Endothelial cell (in vitro differentiated cells): ENCODE measurements at regions not wholly inside any gene's neighbourhood (a gene's known extent, or its start where the extent isn't known, plus 50 kb on each side); places are given as distances from the start of the nearest gene placed in this dataset.

ENCODE experiments used
- DNase-seq: peaks from one replicate; pipeline ENCODE4 v3.0.0; 2021; ENCODE audit warnings: low spot score
- H3K27ac Mint-ChIP-seq: one replicate; pipeline ENCODE4 v1.8.0; 2021; ENCODE audit warnings: mixed read lengths, inconsistent platforms; ENCODE audit not compliant: unreplicated experiment
- H3K27me3 Mint-ChIP-seq: one replicate; pipeline ENCODE4 v1.8.0; 2021; ENCODE audit warnings: mild to moderate bottlenecking, moderate library complexity, mixed read lengths, inconsistent platforms; ENCODE audit not compliant: unreplicated experiment
- H3K36me3 Mint-ChIP-seq: one replicate; pipeline ENCODE4 v1.8.0; 2021; ENCODE audit warnings: mild to moderate bottlenecking, low read depth, mixed read lengths, inconsistent platforms; ENCODE audit not compliant: unreplicated experiment
- H3K4me1 Mint-ChIP-seq: one replicate; pipeline ENCODE4 v1.8.0; 2021; ENCODE audit warnings: mild to moderate bottlenecking, mixed read lengths, inconsistent platforms; ENCODE audit not compliant: unreplicated experiment
- H3K4me3 Mint-ChIP-seq: one replicate; pipeline ENCODE4 v1.8.0; 2021; ENCODE audit warnings: mild to moderate bottlenecking, mixed read lengths, inconsistent platforms; ENCODE audit not compliant: unreplicated experiment
- H3K9me3 Mint-ChIP-seq: one replicate; pipeline ENCODE4 v1.8.0; 2021; ENCODE audit warnings: mixed read lengths, inconsistent platforms; ENCODE audit not compliant: unreplicated experiment
- CTCF ChIP-seq: fragments of 200-600 bp; sonication (generic); IDR thresholded peaks from one replicate; pipeline ENCODE4 v1.5.0; 2021; ENCODE audit warnings: antibody characterized with exemption; ENCODE audit not compliant: unreplicated experiment

DNA sequence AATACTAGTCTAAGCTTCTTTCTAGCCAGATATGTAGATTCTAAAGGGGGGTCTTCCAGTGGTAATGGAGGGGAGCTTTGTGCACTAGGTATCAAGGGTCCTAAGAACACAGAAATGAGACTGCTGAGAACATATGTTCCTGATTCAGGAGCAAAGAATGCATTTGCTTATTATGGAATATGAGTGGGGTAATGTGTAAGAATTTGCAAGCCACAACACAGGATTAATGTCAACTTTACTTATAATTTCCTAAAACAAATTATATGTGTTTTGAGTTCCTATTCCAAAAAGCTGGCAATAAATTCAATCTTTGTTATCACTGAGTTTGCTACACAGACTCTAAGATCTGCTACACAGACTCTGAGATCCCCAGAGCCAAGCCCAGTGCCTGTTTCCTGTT, 357.0 kb upstream of the PTBP2 start:
- peaks cover 7% of the 10 kb centered on the region for H3K27me3 Mint-ChIP-seq
- H3K36me3 Mint-ChIP-seq = no peaks in the 10 kb centered on the region
- DNase-seq = no peak
- no peak for TF ChIP-seq CTCF
- H3K27ac Mint-ChIP-seq = no peak overlapping the region
- H3K4me3 Mint-ChIP-seq = no peak overlapping the region
- H3K9me3 Mint-ChIP-seq = no peaks in the 10 kb centered on the region
- H3K4me1 Mint-ChIP-seq = peaks cover 4% of the 10 kb centered on the region

DNA sequence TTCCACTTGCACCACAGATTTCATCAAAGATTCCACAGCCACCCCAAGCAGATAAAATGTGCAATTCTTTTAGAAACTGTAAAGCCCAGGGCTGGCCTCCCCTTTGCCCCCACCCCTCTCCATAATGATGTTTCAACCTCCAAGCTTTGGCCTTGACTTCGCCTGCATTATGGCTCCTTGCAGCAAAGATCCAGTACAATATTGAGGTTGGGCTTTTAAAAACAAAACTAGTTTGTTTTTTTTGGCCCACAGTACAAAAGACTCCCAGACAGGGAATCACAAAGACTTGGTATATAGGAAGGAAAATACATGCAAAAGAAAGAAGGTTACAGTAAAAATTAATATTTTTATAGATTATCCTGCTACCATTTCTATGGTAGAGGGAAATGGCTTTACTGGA, 356.5 kb upstream of the PTBP2 start:
- peaks cover 4% of the 10 kb centered on the region for H3K4me1 Mint-ChIP-seq
- no peak for DNase-seq
- no peak overlapping the region for H3K27ac Mint-ChIP-seq
- H3K27me3 Mint-ChIP-seq = peaks cover 7% of the 10 kb centered on the region
- no peak for TF ChIP-seq CTCF
- no peak overlapping the region for H3K4me3 Mint-ChIP-seq
- H3K9me3 Mint-ChIP-seq = no peaks in the 10 kb centered on the region
- H3K36me3 Mint-ChIP-seq = no peaks in the 10 kb centered on the region

DNA sequence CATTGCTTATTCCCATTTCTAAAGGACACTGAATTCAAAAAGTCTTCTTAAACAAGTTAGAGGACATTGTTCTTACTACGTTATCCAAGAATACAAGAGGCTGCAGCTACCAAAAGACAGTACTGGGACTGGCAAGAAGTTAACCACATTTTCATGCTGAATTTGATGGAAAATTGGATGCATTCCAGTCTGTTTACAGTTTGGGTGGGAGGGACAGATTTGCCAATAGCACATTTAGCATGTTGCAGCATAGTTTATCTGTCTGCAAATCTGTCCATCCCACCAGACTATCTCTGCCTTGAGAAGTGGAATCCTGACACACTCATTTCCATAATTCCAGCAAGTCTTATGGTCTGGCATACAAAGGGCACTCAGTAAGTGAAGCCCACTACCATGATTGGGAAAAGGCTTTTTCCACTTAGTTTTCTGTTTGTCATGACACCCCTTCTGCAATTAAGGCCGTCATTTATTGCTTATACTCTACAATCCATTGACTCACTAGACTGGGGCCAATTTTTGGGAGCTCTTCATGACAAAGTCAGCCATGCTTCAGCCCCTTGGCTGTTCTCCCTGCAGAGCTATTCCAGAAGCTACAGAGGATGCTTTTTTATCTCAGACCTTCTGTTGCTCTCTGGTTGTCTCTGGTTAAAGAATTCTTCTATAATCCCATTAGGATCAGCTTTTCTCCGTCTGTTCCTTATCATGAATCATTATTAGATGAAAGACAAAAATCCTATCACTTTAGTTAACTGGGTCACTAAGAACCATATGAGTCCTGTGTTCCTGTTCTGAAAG, 355.8 kb upstream of the PTBP2 start:
- H3K4me3 Mint-ChIP-seq = no peak overlapping the region
- no peak for TF ChIP-seq CTCF
- peaks cover 3% of the 10 kb centered on the region for H3K4me1 Mint-ChIP-seq
- no peaks in the 10 kb centered on the region for H3K36me3 Mint-ChIP-seq
- no peak overlapping the region for H3K27ac Mint-ChIP-seq
- peaks cover 7% of the 10 kb centered on the region for H3K27me3 Mint-ChIP-seq
- no peaks in the 10 kb centered on the region for H3K9me3 Mint-ChIP-seq
- DNase-seq = no peak

GRCh38 chr1:96366516-96366915, 355.1 kb upstream of the PTBP2 start:
- Mint-ChIP-seq H3K36me3 (no peaks in the 10 kb centered on the region), H3K9me3 (no peaks in the 10 kb centered on the region), H3K4me1 (peaks cover 3% of the 10 kb centered on the region), H3K4me3 (no peak overlapping the region), H3K27ac (no peak overlapping the region), H3K27me3 (peaks cover 4% of the 10 kb centered on the region)
- no peak for TF ChIP-seq CTCF
- no peak for DNase-seq

DNA sequence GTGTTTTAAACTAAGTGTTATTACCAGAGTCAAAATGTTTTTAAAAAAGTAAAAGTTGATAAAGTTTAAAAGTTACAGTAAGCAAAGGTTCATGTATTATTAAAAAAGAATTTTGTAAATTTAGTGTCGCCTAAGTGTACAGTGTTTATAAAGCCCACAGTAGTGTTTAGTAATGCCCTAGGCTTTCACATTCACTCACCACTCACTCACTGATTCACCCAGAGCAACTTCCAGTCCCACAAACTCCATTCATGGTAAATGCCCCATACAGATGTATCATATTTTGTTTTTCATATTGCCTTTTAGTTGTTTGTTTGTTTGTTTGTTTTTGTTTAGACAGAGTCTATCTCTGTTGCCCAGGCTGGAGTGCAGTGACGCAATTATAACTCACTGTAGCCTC, 353.8 kb upstream of the PTBP2 start:
- Mint-ChIP-seq H3K4me1 (peaks cover under 1% of the 10 kb centered on the region), H3K9me3 (no peaks in the 10 kb centered on the region), H3K27me3 (peaks cover 3% of the 10 kb centered on the region), H3K4me3 (no peak overlapping the region), H3K27ac (no peak overlapping the region), H3K36me3 (no peaks in the 10 kb centered on the region)
- DNase-seq = no peak
- no peak for TF ChIP-seq CTCF
